GM23338 (cell line): ENCODE measurements at regions not wholly inside any gene's neighbourhood (a gene's known extent, or its start where the extent isn't known, plus 50 kb on each side); places are given as distances from the start of the nearest gene placed in this dataset.

Source experiments
- ATAC-seq: fragments of 200-7000 bp; cut with Tn5 transposase; 3 replicates; pipeline ENCODE4 v1.9.1; 2020
- DNase-seq: peaks from one replicate; pipeline ENCODE4 v3.0.0-alpha.2; 2015; ENCODE audit warnings: low spot score
- H2AFZ ChIP-seq: fragments of 200-600 bp; sonication (generic); 2 replicates; pipeline ENCODE4 v1.8.0; 2016; ENCODE audit warnings: antibody characterized with exemption, mild to moderate bottlenecking, moderate library complexity
- H3F3A ChIP-seq: fragments of 200-600 bp; sonication (generic); replicated peaks from 2 replicates; pipeline ENCODE4 v1.8.0; 2017; ENCODE audit warnings: antibody characterized with exemption, mixed run types, low read depth
- H3K27ac ChIP-seq: fragments of 200-600 bp; sonication (generic); 2 replicates; pipeline ENCODE4 v1.6.1; 2016; ENCODE audit warnings: low read depth
- H3K27me3 ChIP-seq: fragments of 200-600 bp; sonication (generic); 2 replicates; pipeline ENCODE4 v1.8.0; 2016; ENCODE audit warnings: mild to moderate bottlenecking, mixed run types, moderate library complexity; ENCODE audit not compliant: insufficient read depth
- H3K36me3 ChIP-seq: fragments of 200-600 bp; sonication (generic); 2 replicates; pipeline ENCODE4 v1.8.0; 2016; ENCODE audit warnings: mild to moderate bottlenecking; ENCODE audit not compliant: insufficient read depth
- H3K4me1 ChIP-seq: fragments of 200-600 bp; sonication (generic); 2 replicates; pipeline ENCODE4 v1.8.0; 2016; ENCODE audit warnings: mild to moderate bottlenecking, moderate library complexity; ENCODE audit not compliant: insufficient read depth
- H3K4me2 ChIP-seq: fragments of 200-600 bp; sonication (generic); 2 replicates; pipeline ENCODE4 v1.7.1; 2017; ENCODE audit warnings: mixed run types
- H3K4me3 ChIP-seq: fragments of 200-600 bp; sonication (generic); 2 replicates; pipeline ENCODE4 v1.6.1; 2016; ENCODE audit warnings: mixed run types
- H3K79me2 ChIP-seq: fragments of 200-600 bp; sonication (generic); replicated peaks from 2 replicates; pipeline ENCODE4 v1.8.0; 2017; ENCODE audit warnings: mild to moderate bottlenecking; ENCODE audit not compliant: insufficient read depth
- H3K9me2 ChIP-seq: fragments of 200-600 bp; sonication (generic); 2 replicates; pipeline ENCODE4 v1.8.0; 2017; ENCODE audit not compliant: insufficient read depth
- H4K20me1 ChIP-seq: fragments of 200-600 bp; sonication (generic); replicated peaks from 2 replicates; pipeline ENCODE4 v1.8.0; 2017; ENCODE audit warnings: mild to moderate bottlenecking; ENCODE audit not compliant: insufficient read depth
- H3K27ac Mint-ChIP-seq: 2 replicates; pipeline ENCODE4 v1.8.0; 2020; ENCODE audit warnings: inconsistent platforms, mild to moderate bottlenecking, moderate library complexity, mixed read lengths
- H3K27me3 Mint-ChIP-seq: 3 replicates; pipeline ENCODE4 v1.8.0; 2022; ENCODE audit warnings: low read depth, mild to moderate bottlenecking, moderate library complexity, mixed read lengths, inconsistent platforms; ENCODE audit not compliant: insufficient read depth, poor library complexity
- H3K36me3 Mint-ChIP-seq: 3 replicates; pipeline ENCODE4 v1.8.0; 2021; ENCODE audit warnings: low read depth, mild to moderate bottlenecking, inconsistent platforms, moderate library complexity, mixed read lengths
- H3K4me1 Mint-ChIP-seq: 3 replicates; pipeline ENCODE4 v1.8.0; 2020; ENCODE audit warnings: mild to moderate bottlenecking, inconsistent platforms, mixed read lengths
- H3K4me3 Mint-ChIP-seq: 3 replicates; pipeline ENCODE4 v1.8.0; 2021; ENCODE audit warnings: moderate library complexity, mild to moderate bottlenecking, inconsistent platforms, mixed read lengths
- H3K9me3 Mint-ChIP-seq: 3 replicates; pipeline ENCODE4 v1.8.0; 2020; ENCODE audit warnings: moderate library complexity, mild to moderate bottlenecking, inconsistent platforms, mixed read lengths
- CREB1 ChIP-seq: fragments of 250-450 bp; sonication (Bioruptor Pico); IDR thresholded peaks from 2 replicates; pipeline ENCODE4 v1.5.0; 2020; ENCODE audit warnings: low read depth, mild to moderate bottlenecking, moderate library complexity
- JUNB ChIP-seq: IDR thresholded peaks from one replicate; pipeline ENCODE4 v1.6.1; 2016; ENCODE audit warnings: antibody characterized with exemption; ENCODE audit not compliant: unreplicated experiment
- NANOG ChIP-seq: IDR thresholded peaks from 2 replicates; pipeline ENCODE4 v1.6.1; 2016; ENCODE audit warnings: antibody characterized with exemption, borderline replicate concordance
- POLR2AphosphoS5 ChIP-seq: IDR thresholded peaks from 2 replicates; pipeline ENCODE4 v1.6.1; 2016; ENCODE audit warnings: antibody characterized with exemption, low read depth
- STAT1 ChIP-seq: IDR thresholded peaks from one replicate; pipeline ENCODE4 v1.6.1; 2016; ENCODE audit warnings: antibody characterized with exemption; ENCODE audit not compliant: unreplicated experiment
- ZNF114 ChIP-seq: fragments of 250-450 bp; sonication (Bioruptor Pico); IDR thresholded peaks from 2 replicates; pipeline ENCODE4 v1.5.0; 2020; ENCODE audit warnings: mild to moderate bottlenecking, moderate library complexity
- ZNF331 ChIP-seq: fragments of 250-450 bp; sonication (Bioruptor Pico); IDR thresholded peaks from 2 replicates; pipeline ENCODE4 v1.5.0; 2020; ENCODE audit warnings: low read depth, mild to moderate bottlenecking, moderate library complexity
- TF ChIP-seq, protein P1 (sequence below): fragments of 250-450 bp; sonication (Bioruptor Pico); IDR thresholded peaks from 2 replicates; pipeline ENCODE4 v1.5.0; 2020; ENCODE audit warnings: mild to moderate bottlenecking, moderate library complexity
- TF ChIP-seq, protein P2 (sequence below), 2 experiments: fragments of 200-600 bp in 1 of 2; sonication (generic) in 1 of 2; conservative IDR thresholded peaks; 2 replicates each; pipeline versions ENCODE4 v1.5.1 to v1.6.1; 2016 to 2017; ENCODE audit warnings: antibody characterized with exemption in 2 of 2, low read depth in 2 of 2, mild to moderate bottlenecking in 2 of 2, moderate library complexity in 1 of 2

- TF ChIP-seq, protein P1, sequence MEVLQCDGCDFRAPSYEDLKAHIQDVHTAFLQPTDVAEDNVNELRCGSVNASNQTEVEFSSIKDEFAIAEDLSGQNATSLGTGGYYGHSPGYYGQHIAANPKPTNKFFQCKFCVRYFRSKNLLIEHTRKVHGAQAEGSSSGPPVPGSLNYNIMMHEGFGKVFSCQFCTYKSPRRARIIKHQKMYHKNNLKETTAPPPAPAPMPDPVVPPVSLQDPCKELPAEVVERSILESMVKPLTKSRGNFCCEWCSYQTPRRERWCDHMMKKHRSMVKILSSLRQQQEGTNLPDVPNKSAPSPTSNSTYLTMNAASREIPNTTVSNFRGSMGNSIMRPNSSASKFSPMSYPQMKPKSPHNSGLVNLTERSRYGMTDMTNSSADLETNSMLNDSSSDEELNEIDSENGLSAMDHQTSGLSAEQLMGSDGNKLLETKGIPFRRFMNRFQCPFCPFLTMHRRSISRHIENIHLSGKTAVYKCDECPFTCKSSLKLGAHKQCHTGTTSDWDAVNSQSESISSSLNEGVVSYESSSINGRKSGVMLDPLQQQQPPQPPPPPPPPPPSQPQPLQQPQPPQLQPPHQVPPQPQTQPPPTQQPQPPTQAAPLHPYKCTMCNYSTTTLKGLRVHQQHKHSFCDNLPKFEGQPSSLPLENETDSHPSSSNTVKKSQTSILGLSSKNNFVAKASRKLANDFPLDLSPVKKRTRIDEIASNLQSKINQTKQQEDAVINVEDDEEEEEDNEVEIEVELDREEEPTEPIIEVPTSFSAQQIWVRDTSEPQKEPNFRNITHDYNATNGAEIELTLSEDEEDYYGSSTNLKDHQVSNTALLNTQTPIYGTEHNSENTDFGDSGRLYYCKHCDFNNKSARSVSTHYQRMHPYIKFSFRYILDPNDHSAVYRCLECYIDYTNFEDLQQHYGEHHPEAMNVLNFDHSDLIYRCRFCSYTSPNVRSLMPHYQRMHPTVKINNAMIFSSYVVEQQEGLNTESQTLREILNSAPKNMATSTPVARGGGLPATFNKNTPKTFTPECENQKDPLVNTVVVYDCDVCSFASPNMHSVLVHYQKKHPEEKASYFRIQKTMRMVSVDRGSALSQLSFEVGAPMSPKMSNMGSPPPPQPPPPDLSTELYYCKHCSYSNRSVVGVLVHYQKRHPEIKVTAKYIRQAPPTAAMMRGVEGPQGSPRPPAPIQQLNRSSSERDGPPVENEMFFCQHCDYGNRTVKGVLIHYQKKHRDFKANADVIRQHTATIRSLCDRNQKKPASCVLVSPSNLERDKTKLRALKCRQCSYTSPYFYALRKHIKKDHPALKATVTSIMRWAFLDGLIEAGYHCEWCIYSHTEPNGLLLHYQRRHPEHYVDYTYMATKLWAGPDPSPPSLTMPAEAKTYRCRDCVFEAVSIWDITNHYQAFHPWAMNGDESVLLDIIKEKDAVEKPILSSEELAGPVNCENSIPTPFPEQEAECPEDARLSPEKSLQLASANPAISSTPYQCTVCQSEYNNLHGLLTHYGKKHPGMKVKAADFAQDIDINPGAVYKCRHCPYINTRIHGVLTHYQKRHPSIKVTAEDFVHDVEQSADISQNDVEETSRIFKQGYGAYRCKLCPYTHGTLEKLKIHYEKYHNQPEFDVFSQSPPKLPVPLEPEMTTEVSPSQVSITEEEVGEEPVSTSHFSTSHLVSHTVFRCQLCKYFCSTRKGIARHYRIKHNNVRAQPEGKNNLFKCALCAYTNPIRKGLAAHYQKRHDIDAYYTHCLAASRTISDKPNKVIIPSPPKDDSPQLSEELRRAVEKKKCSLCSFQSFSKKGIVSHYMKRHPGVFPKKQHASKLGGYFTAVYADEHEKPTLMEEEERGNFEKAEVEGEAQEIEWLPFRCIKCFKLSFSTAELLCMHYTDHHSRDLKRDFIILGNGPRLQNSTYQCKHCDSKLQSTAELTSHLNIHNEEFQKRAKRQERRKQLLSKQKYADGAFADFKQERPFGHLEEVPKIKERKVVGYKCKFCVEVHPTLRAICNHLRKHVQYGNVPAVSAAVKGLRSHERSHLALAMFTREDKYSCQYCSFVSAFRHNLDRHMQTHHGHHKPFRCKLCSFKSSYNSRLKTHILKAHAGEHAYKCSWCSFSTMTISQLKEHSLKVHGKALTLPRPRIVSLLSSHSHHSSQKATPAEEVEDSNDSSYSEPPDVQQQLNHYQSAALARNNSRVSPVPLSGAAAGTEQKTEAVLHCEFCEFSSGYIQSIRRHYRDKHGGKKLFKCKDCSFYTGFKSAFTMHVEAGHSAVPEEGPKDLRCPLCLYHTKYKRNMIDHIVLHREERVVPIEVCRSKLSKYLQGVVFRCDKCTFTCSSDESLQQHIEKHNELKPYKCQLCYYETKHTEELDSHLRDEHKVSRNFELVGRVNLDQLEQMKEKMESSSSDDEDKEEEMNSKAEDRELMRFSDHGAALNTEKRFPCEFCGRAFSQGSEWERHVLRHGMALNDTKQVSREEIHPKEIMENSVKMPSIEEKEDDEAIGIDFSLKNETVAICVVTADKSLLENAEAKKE (CRISPR knock-in tag): no peak
- TF ChIP-seq JUNB: no peak
- no peak for TF ChIP-seq NANOG
These were observed 157.5 kb upstream of the MON1B start (continued) for GRCh38 chr16:77033516-77033915.

DNA sequence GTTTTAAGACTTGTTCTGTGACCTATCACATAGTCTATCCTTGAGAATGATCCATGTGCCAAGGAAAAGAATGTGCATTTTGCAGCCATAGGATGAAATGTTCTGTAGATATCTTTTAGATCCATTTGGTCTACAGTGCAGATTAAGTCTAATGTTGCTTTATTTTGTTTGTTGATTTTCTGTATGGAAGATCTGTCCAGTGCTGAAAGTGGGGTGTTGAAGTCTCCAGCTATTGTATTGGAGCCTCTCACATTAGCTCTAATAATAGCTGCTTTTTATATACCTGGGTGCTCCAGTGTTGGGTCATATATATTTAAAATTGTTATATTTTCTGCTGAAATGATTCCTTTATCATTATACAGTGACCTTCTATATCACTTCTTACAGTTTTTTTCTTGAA is 155.6 kb upstream of the MON1B start:
- H3K27ac ChIP-seq: no peak overlapping the region
- no peak overlapping the region for H2AFZ ChIP-seq
- Mint-ChIP-seq H3K27ac (no peak overlapping the region), H3K27me3 (no peaks in the 10 kb centered on the region), H3K4me1 (peaks cover 4% of the 10 kb centered on the region; the same call in 1 of the 3 replicates), H3K36me3 (no peaks in the 10 kb centered on the region), H3K4me3 (no peak overlapping the region), H3K9me3 (peaks cover 54% of the 10 kb centered on the region)
- no peak for ATAC-seq
- no peak overlapping the region for H3K4me2 ChIP-seq
- H3K36me3 ChIP-seq: no peaks in the 10 kb centered on the region
- H3F3A ChIP-seq: no peaks in the 10 kb centered on the region
- no peaks in the 10 kb centered on the region for H3K79me2 ChIP-seq
- DNase-seq: no peak
- no peak overlapping the region for H3K4me3 ChIP-seq
- H3K4me1 ChIP-seq: peaks cover 3% of the 10 kb centered on the region; the same call in 1 of the 2 replicates
- H3K27me3 ChIP-seq: no peaks in the 10 kb centered on the region
- H3K9me2 ChIP-seq: no peaks in the 10 kb centered on the region
- H4K20me1 ChIP-seq: no peaks in the 10 kb centered on the region
- no peak for TF ChIP-seq ZNF331 (CRISPR knock-in tag)
- TF ChIP-seq, protein P2, sequence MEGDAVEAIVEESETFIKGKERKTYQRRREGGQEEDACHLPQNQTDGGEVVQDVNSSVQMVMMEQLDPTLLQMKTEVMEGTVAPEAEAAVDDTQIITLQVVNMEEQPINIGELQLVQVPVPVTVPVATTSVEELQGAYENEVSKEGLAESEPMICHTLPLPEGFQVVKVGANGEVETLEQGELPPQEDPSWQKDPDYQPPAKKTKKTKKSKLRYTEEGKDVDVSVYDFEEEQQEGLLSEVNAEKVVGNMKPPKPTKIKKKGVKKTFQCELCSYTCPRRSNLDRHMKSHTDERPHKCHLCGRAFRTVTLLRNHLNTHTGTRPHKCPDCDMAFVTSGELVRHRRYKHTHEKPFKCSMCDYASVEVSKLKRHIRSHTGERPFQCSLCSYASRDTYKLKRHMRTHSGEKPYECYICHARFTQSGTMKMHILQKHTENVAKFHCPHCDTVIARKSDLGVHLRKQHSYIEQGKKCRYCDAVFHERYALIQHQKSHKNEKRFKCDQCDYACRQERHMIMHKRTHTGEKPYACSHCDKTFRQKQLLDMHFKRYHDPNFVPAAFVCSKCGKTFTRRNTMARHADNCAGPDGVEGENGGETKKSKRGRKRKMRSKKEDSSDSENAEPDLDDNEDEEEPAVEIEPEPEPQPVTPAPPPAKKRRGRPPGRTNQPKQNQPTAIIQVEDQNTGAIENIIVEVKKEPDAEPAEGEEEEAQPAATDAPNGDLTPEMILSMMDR (conservative IDR thresholded peaks at IDR 0.05; ENCODE audit: low read depth in 2 of 2): no peak
- TF ChIP-seq, protein P1 (CRISPR knock-in tag): no peak
- no peak for TF ChIP-seq ZNF114
- TF ChIP-seq POLR2AphosphoS5: no peak
- no peak for TF ChIP-seq STAT1
- no peak for TF ChIP-seq CREB1 (CRISPR knock-in tag)
